ENCODE measurements at regions not wholly inside any gene's neighbourhood (a gene's known extent, or its start where the extent isn't known, plus 50 kb on each side); places are given as distances from the start of the nearest gene placed in this dataset.
A peak's percentile ranks its signal among the peaks of the same experiment; 100 is the strongest.

DNA sequence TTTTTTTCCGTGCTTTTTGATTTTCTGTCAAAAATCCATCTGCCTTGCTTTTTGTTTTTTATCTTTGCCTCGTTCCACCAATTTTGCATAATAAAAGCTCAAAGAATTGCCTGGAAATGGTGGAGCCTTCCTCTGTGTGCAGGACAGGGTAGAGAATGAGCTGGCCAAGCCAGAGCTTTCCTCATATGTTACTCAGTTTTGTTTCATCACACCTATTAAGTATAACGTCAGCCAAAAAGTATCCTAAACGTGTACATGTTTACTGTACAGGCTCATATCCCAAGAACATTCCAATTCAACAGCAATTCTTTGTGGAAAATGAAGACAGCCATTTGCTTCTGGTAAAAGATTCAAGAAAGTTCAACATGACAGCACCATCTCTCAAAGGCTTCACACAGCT lies 191.2 kb upstream of the LMNTD1 start:
- no peak for DNase-seq (ENCODE audit: extremely low read depth, low read depth, low spot score)

DNA sequence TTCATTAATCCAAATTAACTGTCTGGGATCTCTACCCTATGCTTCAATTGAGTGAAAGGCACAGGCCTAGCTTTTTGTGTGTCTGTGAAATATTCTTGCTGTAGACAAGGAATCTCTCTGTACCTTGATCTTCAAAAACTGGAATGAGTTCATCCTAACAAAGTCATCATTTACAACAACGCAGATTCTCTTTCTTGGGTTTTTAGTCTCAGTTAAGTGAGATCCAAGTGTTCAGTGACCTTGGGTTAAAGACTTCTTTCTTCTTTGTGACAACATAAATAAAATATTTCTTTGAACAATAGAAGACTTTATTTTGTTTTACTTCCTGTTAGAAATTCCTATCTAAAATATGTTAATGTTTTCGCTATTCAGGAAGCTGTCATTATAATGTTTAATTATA lies 192.2 kb upstream of the LMNTD1 start:
- no peak for DNase-seq (ENCODE audit: extremely low read depth, low read depth, low spot score)

- DNase-seq (ENCODE audit: extremely low read depth, low read depth, low spot score) = no peak
These were observed 193.0 kb upstream of the LMNTD1 start for GRCh38 chr12:25746131-25746530.

DNA sequence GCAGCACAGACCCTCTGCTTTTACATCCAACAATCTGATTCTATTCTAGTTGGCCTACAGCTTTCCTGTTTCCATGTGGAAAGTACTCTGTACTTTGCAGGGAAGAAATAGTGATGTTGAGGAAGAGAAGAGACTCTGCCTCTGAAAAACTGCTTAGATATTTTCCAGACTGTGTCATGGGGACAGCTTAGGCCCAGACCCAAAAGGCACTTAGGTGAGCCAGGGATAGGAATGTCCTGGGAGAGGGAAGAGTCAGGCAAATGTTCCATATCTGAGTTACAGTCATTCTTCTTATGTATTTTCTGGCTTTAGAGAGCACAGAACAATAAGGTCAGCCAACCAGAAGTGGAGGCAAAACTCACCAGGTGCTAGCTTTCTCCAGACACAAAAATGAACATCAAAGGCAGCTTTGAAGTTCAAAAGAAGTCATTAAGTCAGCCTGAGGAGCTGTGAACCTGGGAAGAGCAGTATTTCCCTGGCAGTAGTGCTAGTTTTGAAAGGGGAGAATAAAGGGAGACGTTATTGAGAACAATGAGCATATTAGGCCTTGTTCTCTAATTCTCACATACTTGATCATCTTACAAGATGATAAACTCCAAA lies 199.7 kb upstream of the LMNTD1 start:
- DNase-seq (ENCODE audit: extremely low read depth, low read depth, low spot score) = no peak

GRCh38 chr12:25755136-25755970 lies 202.3 kb upstream of the LMNTD1 start:
- no peak for DNase-seq (ENCODE audit: extremely low read depth, low read depth, low spot score)

- no peak for DNase-seq (ENCODE audit: extremely low read depth, low read depth, low spot score)
These were observed 202.6 kb upstream of the RASSF8 start for GRCh38 chr12:25755971-25756260.

- no peak for DNase-seq (ENCODE audit: extremely low read depth, low read depth, low spot score)
These were observed 201.3 kb upstream of the RASSF8 start for GRCh38 chr12:25757037-25757665.

- DNase-seq (ENCODE audit: extremely low read depth, low read depth, low spot score) = no peak
These were observed 198.7 kb upstream of the RASSF8 start for GRCh38 chr12:25759752-25760151.

DNA sequence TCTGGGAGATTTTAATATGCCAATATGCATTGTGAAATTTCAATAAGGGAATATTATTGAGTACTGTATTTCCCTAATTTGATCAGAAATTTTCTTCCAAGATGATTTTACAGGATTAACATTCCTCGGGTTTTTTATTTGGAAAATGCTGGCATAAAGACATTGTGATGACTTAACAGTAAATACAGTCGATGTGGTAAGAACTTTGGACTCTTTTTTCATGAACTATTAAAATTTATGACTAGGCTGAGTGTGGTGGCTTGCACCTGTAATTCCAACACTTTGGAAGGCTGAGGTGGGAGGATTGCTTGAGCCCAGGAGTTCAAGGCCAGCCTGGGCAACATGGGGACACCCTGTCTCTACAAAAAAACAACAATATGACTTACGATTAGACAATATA lies 197.1 kb upstream of the RASSF8 start:
- no peak for DNase-seq (ENCODE audit: extremely low read depth, low read depth, low spot score)

DNA sequence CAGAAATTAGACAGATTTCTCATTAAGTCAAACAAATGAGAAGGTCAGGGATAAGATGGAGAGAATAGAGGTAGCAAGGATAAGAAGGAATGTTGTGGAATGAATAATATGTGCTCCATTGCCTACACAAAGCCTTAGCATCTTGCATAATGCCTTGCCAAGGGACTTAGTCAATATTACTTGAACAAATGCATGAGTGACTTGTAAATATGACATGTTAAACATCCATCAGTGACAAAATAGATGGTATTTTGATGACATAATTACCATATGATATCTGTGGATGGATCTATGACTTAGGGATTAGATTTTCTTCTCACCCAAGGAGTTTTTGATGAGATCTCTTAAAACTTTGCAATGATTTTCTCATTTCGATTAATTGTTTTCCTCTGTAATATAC lies 194.1 kb upstream of the RASSF8 start:
- DNase-seq (ENCODE audit: extremely low read depth, low read depth, low spot score) = no peak

DNA sequence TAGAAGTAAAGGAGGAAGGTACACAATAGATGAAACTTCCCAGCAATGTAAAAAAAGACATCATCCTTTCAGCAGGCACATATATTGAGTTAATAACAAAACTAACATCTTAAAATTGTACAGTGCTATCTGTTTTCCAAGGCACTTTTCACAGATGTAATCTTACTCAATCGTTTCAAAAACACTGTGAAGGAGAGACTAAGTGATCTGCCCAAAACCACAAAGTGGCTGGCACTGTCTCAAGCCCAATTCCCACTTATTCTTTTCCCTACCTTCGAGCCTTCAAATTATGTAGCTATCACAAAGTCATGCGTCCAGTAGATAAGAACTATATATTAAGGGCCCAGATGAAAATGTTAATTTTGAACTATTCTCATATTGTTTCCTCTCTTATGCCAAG lies 193.6 kb upstream of the RASSF8 start:
- DNase-seq (ENCODE audit: extremely low read depth, low read depth, low spot score) = no peak

DNA sequence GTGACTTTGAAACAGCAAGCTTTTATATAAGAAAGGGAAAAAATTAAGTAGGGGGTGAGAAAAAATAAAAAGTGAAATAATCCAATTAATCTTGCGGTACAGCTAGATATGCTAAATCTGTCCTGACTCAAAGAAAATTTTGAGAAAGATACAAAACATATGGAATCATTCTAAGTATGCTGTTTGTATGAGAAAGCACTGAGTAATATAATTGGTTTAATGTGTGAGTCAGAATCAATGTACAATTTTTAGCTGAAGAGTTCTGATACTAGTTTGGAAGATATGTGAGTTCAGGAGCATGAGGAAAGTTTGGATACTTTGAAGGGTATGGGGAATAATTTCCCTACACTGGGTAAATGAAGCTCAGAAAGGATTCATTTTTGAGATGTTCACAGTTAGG lies 190.9 kb upstream of the RASSF8 start:
- DNase-seq (ENCODE audit: extremely low read depth, low read depth, low spot score) = no peak

DNA sequence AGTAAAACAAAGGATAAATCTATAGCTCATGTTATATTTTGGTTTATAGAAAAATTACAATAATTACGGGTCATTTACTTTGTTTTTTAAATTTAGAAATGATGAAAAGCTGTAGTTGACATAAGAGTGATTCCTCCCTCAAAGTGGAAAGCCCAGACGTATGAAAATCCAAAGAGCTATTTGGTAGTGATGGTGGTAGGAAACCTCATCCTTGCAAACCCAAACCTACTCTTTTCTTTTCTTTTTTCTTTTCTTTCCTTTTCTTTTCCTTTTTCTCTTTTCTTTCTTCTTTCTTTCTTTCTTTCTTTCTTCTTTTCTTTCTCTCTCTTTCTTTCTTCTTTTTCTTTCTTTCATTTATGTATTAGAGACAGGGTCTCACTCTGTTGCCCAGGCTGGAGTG lies 190.3 kb upstream of the RASSF8 start:
- DNase-seq (ENCODE audit: extremely low read depth, low read depth, low spot score) = no peak

- DNase-seq (ENCODE audit: extremely low read depth, low read depth, low spot score) = no peak
These were observed 189.2 kb upstream of the RASSF8 start for GRCh38 chr12:25769082-25769945.

DNA sequence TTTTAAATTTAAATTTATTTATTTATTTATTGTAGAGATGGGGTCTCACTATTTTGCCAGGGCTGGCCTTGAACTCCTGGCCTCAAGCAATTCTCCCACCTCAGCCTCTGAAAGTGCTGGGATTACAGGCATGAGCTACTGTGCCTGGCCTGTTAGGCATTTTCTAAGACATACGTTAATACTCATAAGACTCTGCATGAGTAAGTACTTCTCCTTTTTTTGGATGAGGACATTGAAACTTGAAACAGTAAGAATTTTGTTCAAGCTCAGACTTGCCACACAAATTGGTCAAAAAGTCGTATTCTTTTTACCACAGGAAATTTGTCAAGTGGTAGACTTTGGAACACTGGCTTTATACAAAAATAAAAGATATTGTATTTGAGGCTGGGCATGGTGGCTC lies 187.4 kb upstream of the RASSF8 start:
- no peak for DNase-seq (ENCODE audit: extremely low read depth, low read depth, low spot score)

DNA sequence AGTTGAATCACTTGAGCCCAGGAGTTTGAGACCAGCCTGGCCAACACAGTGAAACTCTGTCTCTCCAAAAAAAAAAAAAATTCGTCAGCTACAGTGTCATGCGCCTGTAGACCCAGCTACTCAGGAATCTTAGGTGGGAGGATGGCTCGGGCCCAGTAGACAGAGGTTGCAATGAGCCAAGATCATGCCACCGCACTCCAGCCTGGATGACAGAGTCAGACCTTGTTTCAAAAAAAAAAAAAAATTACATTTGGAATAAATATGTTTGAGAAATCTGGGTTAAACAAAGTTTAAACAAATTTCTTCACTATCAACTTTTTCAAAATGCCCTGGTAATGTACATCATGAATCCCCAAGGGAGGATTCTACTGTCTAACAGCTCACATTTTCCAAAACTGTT lies 187.0 kb upstream of the RASSF8 start:
- DNase-seq (ENCODE audit: extremely low read depth, low read depth, low spot score) = no peak

DNA sequence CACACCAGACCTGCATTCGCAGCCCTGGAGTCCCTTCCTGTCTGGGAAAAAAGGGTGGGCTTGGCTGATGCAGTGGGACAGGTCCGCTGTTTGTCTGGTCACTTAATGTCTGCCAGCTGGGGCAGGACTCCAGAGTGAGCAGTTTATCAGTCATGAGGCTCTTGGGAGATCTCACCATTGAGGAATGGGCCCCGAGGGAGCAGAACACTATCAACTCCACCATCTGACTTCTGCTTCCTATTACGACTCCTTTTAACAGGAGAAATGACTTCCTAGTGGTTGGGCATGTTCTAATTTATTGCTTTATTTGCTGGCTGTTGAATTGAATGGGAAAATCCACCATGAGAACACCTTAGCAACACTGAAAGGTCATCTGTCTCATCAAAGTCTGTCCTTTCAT lies 182.5 kb upstream of the RASSF8 start:
- peak; percentile 82 for DNase-seq (ENCODE audit: extremely low read depth, low read depth, low spot score)

- DNase-seq (ENCODE audit: extremely low read depth, low read depth, low spot score) = no peak
These were observed 177.7 kb upstream of the RASSF8 start for GRCh38 chr12:25780771-25781170.

DNA sequence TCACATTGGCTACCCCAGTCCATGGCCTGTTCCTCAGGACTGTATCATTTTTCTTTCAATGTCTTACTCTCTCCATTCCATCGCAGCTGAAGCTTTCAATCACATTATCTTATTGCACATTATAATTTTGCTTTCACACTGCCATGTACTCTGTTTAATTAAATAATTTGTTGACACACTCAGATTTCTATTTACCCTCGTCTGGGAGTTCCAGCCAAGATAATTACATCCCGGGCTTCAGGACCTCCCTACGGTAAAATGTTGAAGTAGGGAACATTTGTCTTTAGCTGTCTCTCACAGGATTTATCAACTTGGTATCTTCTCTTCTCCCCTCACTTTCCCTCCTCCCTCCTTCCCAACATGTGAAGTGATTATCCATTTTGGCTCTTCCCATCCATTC lies 177.2 kb upstream of the RASSF8 start:
- no peak for DNase-seq (ENCODE audit: extremely low read depth, low read depth, low spot score)

- DNase-seq (ENCODE audit: extremely low read depth, low read depth, low spot score) = no peak
These were observed 174.9 kb upstream of the RASSF8 start for GRCh38 chr12:25783566-25783965.

- no peak for DNase-seq (ENCODE audit: extremely low read depth, low read depth, low spot score)
These were observed 173.8 kb upstream of the RASSF8 start for GRCh38 chr12:25784669-25785068.

Measured in glomerular endothelial cell (primary cell).